ENCODE measurements at regions not wholly inside any gene's neighbourhood (a gene's known extent, or its start where the extent isn't known, plus 50 kb on each side); places are given as distances from the start of the nearest gene placed in this dataset.

DNA sequence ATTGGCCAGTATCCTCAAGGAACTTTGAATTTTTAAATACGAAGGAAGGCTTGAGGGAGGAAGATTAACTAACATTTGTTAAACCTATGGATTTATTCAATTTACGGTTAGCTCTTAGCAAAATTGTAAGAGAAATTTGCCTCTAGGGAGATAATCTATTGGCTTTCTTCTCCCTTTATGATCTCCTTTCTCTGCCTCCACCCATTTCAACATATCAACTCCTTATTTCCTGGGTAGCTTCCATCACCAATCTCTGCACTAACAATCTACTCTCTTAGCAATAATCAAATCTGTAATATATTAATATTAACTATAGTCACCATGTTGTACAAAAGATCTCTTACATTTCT, 233.9 kb upstream of the CSNK1A1L start:
- TF ChIP-seq, protein P1, sequence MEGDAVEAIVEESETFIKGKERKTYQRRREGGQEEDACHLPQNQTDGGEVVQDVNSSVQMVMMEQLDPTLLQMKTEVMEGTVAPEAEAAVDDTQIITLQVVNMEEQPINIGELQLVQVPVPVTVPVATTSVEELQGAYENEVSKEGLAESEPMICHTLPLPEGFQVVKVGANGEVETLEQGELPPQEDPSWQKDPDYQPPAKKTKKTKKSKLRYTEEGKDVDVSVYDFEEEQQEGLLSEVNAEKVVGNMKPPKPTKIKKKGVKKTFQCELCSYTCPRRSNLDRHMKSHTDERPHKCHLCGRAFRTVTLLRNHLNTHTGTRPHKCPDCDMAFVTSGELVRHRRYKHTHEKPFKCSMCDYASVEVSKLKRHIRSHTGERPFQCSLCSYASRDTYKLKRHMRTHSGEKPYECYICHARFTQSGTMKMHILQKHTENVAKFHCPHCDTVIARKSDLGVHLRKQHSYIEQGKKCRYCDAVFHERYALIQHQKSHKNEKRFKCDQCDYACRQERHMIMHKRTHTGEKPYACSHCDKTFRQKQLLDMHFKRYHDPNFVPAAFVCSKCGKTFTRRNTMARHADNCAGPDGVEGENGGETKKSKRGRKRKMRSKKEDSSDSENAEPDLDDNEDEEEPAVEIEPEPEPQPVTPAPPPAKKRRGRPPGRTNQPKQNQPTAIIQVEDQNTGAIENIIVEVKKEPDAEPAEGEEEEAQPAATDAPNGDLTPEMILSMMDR (IDR thresholded peaks at IDR 0.05) = no peak
- TF ChIP-seq POLR2A (IDR thresholded peaks at IDR 0.05) = no peak

Data from esophagus squamous epithelium (tissue), 4 donors.